PC-9 (cell line): ENCODE measurements at regions not wholly inside any gene's neighbourhood (a gene's known extent, or its start where the extent isn't known, plus 50 kb on each side); places are given as distances from the start of the nearest gene placed in this dataset.

Experiments
- BruUV-seq: library from RNA; stranded (reverse); fragments of 400-500 nt; replicated peaks from 2 replicates; lab custom pipeline; 2021; lab: Mats Ljungman, UMichigan
- CTCF ChIA-PET: fragments of 300-600 bp; sonication (Branson Sonifier 250); formaldehyde crosslinking; loops from one replicate; lab custom pipeline; 2022; ENCODE audit warnings: antibody characterized with exemption; lab: Charles Lee
- POLR2A ChIA-PET: fragments of 300-600 bp; sonication (Branson Sonifier 250); formaldehyde crosslinking; loops from one replicate; lab custom pipeline; 2022; ENCODE audit warnings: antibody characterized with exemption; ENCODE audit not compliant: unreplicated experiment; lab: Charles Lee
- DNase-seq, 2 experiments: peaks; one replicate each; pipeline versions ENCODE4 v3.0.0 to v3.0.0-alpha.2; 2015 to 2022; ENCODE audit warnings: mixed read lengths in 1 of 2
- H2AFZ ChIP-seq: fragments of 200-600 bp; sonication (generic); 2 replicates; pipeline ENCODE4 v1.8.1; 2017; ENCODE audit warnings: antibody characterized with exemption
- H3F3A ChIP-seq: fragments of 200-600 bp; sonication (generic); 2 replicates; pipeline ENCODE4 v1.8.1; 2017; ENCODE audit warnings: antibody characterized with exemption, mild to moderate bottlenecking, low read depth; ENCODE audit not compliant: insufficient read depth
- H3K27ac ChIP-seq: fragments of 200-600 bp; sonication (generic); 2 replicates; pipeline ENCODE4 v1.6.1; 2016; ENCODE audit warnings: mixed run types
- H3K27me3 ChIP-seq: fragments of 200-600 bp; sonication (generic); 2 replicates; pipeline ENCODE4 v1.6.1; 2016; ENCODE audit warnings: low read depth, mixed run types; ENCODE audit not compliant: insufficient read depth
- H3K36me3 ChIP-seq: fragments of 200-600 bp; sonication (generic); 2 replicates; pipeline ENCODE4 v1.6.1; 2016; ENCODE audit warnings: low read depth, mixed run types
- H3K4me1 ChIP-seq: fragments of 200-600 bp; sonication (generic); replicated peaks from 2 replicates; pipeline ENCODE4 v1.6.1; 2016; ENCODE audit warnings: mixed run types; ENCODE audit not compliant: insufficient read depth
- H3K4me2 ChIP-seq: fragments of 200-600 bp; sonication (generic); 2 replicates; pipeline ENCODE4 v1.6.1; 2017; ENCODE audit warnings: mixed run types
- H3K4me3 ChIP-seq: fragments of 200-600 bp; sonication (generic); 2 replicates; pipeline ENCODE4 v1.6.1; 2016; ENCODE audit warnings: mixed run types
- H3K79me2 ChIP-seq: fragments of 200-600 bp; sonication (generic); 2 replicates; pipeline ENCODE4 v1.6.1; 2017; ENCODE audit warnings: low read depth, mixed run types
- H3K9me2 ChIP-seq: fragments of 200-600 bp; sonication (generic); 2 replicates; pipeline ENCODE4 v1.8.1; 2017; ENCODE audit warnings: mild to moderate bottlenecking; ENCODE audit not compliant: insufficient read depth
- H3K9me3 ChIP-seq: fragments of 200-600 bp; sonication (generic); 2 replicates; pipeline ENCODE4 v1.8.1; 2016; ENCODE audit warnings: low read depth; ENCODE audit not compliant: insufficient read depth
- H4K20me1 ChIP-seq: fragments of 200-600 bp; sonication (generic); 2 replicates; pipeline ENCODE4 v1.8.1; 2017; ENCODE audit not compliant: insufficient read depth
- EZH2 ChIP-seq: fragments of 200-600 bp; sonication (generic); IDR thresholded peaks from 2 replicates; pipeline ENCODE4 v1.8.0; 2017; ENCODE audit warnings: antibody characterized with exemption, low read depth
- intact Hi-C: fragments of 100-400 bp; cut with micrococcal nuclease; formaldehyde crosslinking; loops from one replicate; pipeline ENCODE4 v1.10.0; 2022; ENCODE audit not compliant: unreplicated experiment
- TF ChIP-seq, protein P1 (sequence below): fragments of 200-600 bp; sonication (generic); conservative IDR thresholded peaks from 2 replicates; pipeline ENCODE4 v1.6.1; 2017; ENCODE audit warnings: mixed run types, antibody characterized with exemption, mild to moderate bottlenecking, moderate library complexity

DNA sequence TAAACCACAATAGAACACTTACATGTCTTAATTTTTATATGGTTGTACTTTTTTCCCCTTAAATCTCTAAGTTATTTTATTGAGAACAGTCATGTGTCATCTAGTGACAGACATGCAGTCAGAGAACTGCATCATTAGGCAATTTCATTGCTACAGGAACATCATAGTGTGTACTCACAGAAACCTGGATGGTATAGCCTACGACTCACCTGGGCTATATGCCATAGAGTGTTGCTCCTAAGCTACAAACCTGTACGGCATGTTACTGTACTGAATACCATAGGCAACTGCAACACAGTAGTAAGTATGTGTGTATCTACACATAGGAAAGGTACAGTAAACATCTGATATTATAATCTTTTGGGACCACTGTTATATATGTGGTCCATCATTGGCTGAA lies 557.6 kb downstream of the PRKD1 start:
- Histone ChIP-seq H2AFZ (no peak overlapping the region), H3K9me3 (no peaks in the 10 kb centered on the region), H3K27me3 (no peaks in the 10 kb centered on the region), H3K4me1 (no peaks in the 10 kb centered on the region), H3K79me2 (no peaks in the 10 kb centered on the region), H3K27ac (no peak overlapping the region), H3K36me3 (no peaks in the 10 kb centered on the region), H3F3A (no peaks in the 10 kb centered on the region), H3K4me3 (no peak overlapping the region), H3K9me2 (no peaks in the 10 kb centered on the region), H3K4me2 (no peak overlapping the region), H4K20me1 (no peaks in the 10 kb centered on the region)
- DNase-seq, result no peak
- ChIA-PET CTCF (no interaction called here), POLR2A (no interaction called here)
- TF ChIP-seq EZH2, result no peak
- TF ChIP-seq, protein P1, sequence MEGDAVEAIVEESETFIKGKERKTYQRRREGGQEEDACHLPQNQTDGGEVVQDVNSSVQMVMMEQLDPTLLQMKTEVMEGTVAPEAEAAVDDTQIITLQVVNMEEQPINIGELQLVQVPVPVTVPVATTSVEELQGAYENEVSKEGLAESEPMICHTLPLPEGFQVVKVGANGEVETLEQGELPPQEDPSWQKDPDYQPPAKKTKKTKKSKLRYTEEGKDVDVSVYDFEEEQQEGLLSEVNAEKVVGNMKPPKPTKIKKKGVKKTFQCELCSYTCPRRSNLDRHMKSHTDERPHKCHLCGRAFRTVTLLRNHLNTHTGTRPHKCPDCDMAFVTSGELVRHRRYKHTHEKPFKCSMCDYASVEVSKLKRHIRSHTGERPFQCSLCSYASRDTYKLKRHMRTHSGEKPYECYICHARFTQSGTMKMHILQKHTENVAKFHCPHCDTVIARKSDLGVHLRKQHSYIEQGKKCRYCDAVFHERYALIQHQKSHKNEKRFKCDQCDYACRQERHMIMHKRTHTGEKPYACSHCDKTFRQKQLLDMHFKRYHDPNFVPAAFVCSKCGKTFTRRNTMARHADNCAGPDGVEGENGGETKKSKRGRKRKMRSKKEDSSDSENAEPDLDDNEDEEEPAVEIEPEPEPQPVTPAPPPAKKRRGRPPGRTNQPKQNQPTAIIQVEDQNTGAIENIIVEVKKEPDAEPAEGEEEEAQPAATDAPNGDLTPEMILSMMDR, result no peak
- intact Hi-C loops, result no loop called here
- BruUV-seq, result no TSS peak

DNA sequence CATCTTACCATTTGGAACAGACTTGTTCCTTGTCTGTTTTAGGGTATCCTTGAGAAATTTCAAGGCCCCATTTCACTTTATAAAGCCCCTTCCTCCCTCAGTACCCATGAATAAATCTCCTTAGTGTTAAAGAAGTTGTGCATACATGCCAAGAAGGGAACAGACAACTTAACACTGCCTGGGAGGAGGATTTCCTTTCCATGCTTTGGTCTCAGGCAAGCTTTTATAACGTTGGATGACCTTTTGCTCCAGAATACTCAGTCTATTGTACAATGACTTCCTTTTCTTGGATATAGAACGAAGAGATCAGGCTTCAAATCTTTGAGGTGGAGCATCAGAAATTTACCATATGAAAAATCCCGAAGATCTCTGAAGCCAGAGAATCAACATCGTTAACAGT lies 551.4 kb downstream of the PRKD1 start:
- intact Hi-C loops, result no loop called here
- BruUV-seq, result no TSS peak

DNA sequence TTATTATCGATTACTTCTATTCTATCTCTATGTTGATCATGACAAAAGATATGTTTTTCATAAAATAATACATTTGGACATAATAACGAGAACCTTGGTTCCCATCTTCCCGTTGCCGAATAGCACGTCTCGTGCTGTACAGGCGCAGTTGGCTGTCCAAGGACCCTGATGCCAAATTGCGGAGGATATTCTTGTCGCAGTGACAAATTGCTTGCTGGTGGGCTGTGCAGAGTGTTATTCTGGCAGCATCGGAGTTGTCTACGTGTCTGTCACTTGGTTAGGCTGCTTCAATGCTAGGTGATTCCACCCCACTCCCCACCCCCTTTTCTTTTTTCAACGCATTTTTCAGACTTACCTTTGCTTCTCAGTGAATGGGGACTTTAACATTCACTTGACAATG lies 546.8 kb downstream of the PRKD1 start:
- Histone ChIP-seq H3K4me2 (no peak overlapping the region), H3K27me3 (no peaks in the 10 kb centered on the region), H3K9me2 (no peaks in the 10 kb centered on the region), H4K20me1 (no peaks in the 10 kb centered on the region), H3K27ac (no peak overlapping the region), H3F3A (no peaks in the 10 kb centered on the region), H3K79me2 (no peaks in the 10 kb centered on the region), H3K36me3 (no peaks in the 10 kb centered on the region), H2AFZ (no peak overlapping the region), H3K4me1 (no peaks in the 10 kb centered on the region), H3K4me3 (no peak overlapping the region), H3K9me3 (no peaks in the 10 kb centered on the region)
- ChIA-PET POLR2A (no interaction called here), CTCF (interaction anchor here (0.7 kb wide), 1 partner anchor 189 kb away, joined by 3 read pairs; no protein-coding TSS in a partner anchor)
- intact Hi-C loops, result no loop called here
- BruUV-seq, result no TSS peak
- no peak for TF ChIP-seq EZH2
- TF ChIP-seq, protein P1, result no peak
- no peak for DNase-seq

More for the DNA sequence above, 551.4 kb downstream of the PRKD1 start:
- Histone ChIP-seq H3K36me3 (no peaks in the 10 kb centered on the region), H3K4me3 (no peak overlapping the region), H3K27me3 (no peaks in the 10 kb centered on the region), H3K9me3 (no peaks in the 10 kb centered on the region), H3K4me1 (no peaks in the 10 kb centered on the region), H3K9me2 (no peaks in the 10 kb centered on the region), H4K20me1 (no peaks in the 10 kb centered on the region), H2AFZ (no peak overlapping the region), H3K79me2 (no peaks in the 10 kb centered on the region), H3K27ac (no peak overlapping the region), H3K4me2 (no peak overlapping the region), H3F3A (no peaks in the 10 kb centered on the region)
- TF ChIP-seq, protein P1, result no peak
- no peak for TF ChIP-seq EZH2
- DNase-seq, result no peak
- ChIA-PET POLR2A (interaction anchor here (0.7 kb wide), 1 partner anchor 625 kb away, joined by 3 read pairs; no protein-coding TSS in a partner anchor), CTCF (no interaction called here)
